NCI-H2196 (cell line): ENCODE measurements at regions not wholly inside any gene's neighbourhood (a gene's known extent, or its start where the extent isn't known, plus 50 kb on each side); places are given as distances from the start of the nearest gene placed in this dataset.
"Not testable (repeated sequence)": the region's sequence is repeated elsewhere in the genome, so short reads cannot be mapped to it uniquely, and the experiment has no call there.

Source experiments
- DNase-seq: peaks from one replicate; lab custom pipeline; 2025; ENCODE audit not compliant: unreplicated experiment; lab: John Stamatoyannopoulos, UW

DNA sequence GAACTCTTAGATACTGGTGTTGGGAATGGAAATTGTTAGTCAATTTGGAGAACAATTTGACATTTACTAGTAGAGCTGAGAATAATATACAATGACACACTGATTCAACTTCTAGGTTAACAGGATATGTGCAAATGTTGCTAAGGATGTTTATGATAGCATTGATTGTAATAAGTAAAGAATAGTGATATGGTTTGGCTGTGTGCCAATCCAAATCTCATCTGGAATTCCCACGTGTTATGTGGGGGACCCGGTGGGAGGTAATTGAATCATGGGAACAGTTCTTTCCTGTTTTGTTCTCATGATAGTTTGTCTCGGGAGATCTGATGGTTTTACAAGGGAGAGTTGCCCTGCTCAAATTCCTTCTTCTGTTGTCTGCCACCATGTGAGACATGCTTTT lies 302.4 kb upstream of the TMPRSS15 start:
- DNase-seq, result no peak

DNA sequence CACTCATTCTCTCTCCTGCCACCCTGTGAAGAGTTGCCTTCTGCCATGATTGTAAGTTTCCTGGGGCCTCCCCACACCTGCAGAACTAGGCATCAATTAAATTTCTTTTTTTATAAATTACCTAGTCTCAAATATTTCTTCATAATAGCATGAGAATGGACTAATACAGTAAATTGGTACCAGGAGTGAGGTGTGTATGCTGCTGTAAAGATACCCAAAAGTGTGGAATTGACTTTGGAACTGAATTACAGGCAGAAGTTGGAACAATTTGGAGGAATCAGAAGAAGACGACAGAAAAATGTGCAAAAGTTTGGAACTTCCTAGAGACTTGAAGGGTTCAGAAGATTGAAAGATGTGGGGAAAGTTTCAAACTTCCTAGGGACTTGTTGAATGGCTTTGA lies 308.1 kb upstream of the TMPRSS15 start:
- DNase-seq, result no peak

DNA sequence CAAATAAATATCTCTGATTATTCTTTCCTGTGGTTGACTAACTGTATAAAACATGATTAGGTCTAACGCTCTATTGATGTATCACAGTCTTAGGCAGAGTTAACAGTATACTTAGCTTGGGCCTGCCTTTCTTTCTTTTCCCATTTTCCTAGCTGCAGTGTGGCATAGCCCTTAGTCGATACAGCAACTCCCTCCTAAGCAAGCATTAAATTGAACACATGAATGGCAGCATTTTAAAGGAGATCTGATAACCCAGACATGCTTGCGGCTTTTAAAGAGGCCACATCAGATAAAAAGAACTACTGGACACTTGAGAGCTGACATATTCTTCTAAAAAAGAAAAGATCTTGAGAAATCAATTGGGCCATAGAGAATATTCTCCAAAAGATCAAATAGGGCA lies 312.0 kb upstream of the TMPRSS15 start:
- no peak for DNase-seq

DNA sequence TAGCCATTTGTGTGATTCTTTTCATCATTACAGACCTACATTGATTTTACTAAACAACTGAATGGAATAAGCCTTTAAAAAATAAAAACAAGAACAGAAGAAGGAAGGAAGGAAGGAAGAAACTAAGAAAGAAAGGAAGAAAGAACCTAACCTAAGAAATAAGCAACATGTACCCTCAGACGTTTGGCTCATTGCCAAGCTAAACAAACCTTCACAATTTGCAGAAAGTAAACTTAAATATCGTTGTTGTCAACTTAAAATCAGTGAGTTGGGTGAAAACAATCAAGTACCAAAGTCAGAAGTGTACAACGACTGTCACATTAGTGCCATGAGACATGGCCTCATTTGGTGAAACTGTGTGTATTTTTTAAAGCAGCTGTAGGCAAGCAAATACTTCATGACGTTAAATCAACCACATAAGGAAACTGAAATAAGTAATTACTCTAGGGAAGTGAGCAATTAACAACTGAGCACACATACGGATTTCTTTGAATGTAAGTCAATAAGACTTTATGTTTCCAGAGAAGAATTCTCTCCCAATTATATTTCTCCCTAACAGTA lies 313.1 kb upstream of the TMPRSS15 start:
- DNase-seq, result no peak

DNA sequence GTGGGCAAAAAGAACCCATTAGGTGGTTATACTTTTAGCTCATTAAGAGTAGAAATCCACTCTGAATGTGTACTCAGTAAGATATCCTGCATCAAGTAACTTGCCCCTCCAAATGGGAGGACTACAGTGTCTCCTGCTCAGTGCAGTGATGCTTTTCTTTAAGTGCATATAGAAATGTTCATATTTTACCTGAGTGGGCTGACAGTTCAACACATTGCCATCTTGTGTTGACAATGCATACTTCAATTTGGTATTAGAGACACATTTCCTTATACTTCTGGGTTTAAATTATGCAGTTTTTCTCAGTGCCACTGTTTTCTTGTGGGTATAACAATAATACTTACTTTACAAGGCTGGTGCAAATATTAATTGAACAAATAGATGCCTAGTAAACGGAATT lies 318.6 kb upstream of the TMPRSS15 start:
- DNase-seq, result no peak

DNA sequence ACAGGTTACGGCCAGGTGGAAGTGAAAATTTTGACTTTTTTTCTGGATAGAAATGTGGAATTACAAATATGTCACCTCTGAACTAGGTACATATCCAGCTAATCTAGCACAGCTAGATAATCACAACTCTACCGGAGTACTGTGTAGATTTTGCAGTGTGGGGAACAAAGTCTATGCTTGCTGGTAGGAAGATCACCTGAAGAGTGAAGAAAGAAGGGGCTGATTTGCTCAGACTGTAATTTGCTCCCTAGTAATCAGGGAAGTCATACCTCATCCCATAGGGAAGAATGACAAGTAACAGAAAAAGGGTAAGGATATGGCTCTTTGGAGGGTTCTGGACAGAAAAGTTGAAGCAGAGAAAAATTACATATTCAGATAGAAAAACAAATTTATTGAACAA lies 319.6 kb upstream of the TMPRSS15 start:
- no peak for DNase-seq

DNA sequence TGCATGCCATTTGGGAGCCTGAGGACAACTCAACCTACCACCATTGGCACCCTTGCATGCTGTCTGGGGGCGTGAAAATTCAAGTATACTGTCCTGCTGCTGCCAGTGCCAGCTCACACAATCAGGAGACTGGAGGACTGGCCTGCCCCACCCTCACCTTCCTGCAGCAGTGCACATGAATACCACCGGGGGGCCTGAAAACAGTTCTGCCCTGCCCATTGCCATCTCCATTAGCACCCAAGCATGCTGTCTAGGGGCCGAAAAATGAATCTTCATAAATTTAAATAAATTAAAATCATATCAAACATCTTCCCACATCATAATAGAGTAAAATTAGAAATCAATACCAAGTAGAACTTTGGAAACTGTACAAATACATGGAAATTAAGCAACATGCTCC lies 322.1 kb upstream of the TMPRSS15 start:
- no peak for DNase-seq

DNA sequence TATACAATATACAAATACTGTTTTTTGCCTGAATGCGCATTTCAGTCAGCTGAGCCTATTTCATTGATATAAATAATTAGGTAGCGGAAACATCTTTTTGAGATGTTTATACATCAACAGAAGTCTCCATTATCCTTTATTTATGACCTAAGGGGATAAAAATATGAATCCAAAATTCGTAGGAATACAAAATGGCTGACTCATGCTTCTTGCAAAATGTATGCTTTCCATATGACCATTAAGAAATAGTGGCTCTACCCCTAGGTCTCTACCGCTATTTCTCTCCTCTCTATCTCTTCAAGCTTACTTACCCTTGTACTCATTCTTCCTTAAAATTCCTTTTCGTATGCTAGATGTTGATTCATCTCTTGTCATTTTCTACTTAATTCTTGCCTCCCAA lies 338.4 kb upstream of the TMPRSS15 start:
- no peak for DNase-seq

DNA sequence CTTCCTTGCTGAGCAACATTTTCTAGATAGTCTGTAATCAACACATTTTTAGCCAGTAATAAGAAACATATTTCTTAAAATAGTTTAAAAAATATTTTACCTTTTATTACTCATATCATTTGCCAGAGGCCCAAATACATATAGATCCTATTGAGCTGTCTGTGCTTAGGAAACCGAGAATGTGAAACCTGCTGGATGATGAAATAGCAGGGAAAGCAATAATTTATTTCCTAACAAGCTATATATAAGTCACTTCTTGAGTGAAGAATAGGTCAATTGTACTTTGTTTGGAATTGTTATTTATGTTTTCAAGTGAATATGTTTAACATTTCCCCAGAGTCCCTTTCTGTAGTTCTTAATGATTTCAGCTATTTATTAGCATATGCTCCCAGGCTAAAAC lies 339.9 kb upstream of the TMPRSS15 start:
- no peak for DNase-seq

DNA sequence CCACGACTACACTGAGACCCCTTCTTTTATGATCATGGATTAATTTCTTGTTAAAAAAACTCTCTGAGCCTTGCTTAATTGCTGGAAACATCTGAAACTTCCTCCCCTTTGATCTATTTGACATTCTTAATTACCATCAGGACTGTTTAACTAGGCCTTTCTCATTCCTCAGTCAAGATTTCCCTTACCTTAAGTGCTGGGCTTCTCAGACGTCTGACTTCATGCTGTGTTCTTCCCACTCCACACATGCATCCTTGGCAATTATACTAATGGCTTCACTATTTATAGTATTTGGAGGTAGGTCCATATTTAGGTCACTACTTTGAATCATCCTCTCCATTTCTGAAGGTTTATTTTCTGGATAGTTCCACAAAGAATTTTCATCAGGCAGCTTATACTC lies 341.3 kb upstream of the TMPRSS15 start:
- no peak for DNase-seq

DNA sequence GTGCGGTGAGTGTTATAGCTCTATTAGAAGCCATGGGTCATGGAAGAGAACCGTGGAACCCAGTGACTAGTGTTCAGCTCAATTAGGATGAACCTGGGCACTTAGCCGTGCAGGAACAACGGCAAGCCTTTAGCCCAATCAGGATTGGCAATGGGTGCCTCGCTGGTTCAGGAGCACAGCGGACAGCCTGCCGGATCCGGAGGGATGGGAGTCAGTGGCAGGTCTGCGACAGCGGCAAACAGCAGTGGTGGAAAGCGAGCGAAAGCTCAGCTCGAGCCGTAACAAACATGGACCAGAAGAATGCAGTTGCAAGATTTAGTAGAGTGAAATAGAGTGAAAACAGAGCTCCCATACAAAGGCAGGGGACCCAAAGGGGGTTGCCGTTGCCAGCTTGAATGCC lies 349.3 kb upstream of the TMPRSS15 start:
- DNase-seq, result not testable (repeated sequence)

DNA sequence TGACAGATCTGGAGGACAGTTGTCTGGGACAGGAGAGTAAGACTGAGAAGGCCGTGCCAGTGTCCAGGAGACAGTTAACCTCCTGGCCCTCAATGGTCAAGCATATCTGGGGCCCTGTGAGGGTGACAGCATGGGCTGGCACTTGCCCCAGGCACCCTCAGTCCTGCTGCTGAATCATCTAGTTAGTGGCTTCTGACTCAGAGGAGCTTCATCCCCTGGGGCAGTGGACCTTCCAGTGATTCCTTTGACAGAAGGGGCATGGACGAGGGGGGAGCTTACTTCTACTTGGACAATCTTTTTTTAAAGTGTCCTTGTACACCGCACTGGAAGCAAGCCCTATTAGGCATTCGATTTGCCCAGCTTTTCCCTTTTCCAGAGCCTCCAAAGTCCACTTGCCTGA lies 352.7 kb upstream of the TMPRSS15 start:
- not testable (repeated sequence) for DNase-seq

DNA sequence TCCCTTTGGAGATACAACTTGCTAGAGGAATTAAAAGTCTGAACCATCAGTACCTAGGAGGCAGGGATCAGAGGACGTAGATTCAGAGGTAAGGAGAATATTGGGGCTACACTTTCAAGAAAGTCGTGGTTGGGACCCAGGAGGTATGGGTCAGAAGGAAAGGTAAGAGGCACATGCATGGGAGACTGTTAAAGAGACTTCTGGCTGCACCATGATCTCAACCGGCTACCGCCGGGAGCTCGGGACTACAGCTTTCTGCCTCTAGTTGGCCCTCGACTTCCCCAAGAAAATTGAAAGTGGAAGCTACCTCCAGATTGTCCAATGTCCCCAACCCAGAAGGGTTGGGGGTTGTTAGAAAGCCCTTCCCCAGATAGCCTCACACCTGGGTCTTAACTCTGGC lies 355.7 kb upstream of the TMPRSS15 start:
- no peak for DNase-seq

DNA sequence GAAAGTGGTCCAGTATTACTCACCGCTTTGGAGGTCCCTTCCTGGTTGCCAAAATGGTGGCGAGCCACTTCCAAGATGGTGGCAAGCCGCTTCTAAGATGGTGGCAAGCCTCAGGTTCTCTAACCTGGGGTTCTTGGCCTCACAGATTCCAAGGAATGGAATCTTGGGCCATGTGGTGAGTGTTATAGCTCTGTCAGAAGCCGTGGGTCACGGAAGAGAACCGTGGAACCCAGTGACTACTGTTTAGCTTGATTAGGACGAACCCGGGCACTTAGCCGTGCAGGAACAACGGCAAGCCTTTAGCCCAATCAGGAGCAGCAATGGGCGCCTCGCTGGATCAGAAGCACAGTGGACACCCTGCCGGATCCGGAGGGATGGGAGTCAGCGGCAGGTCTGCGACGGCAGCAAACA lies 356.2 kb upstream of the TMPRSS15 start:
- no peak for DNase-seq

DNA sequence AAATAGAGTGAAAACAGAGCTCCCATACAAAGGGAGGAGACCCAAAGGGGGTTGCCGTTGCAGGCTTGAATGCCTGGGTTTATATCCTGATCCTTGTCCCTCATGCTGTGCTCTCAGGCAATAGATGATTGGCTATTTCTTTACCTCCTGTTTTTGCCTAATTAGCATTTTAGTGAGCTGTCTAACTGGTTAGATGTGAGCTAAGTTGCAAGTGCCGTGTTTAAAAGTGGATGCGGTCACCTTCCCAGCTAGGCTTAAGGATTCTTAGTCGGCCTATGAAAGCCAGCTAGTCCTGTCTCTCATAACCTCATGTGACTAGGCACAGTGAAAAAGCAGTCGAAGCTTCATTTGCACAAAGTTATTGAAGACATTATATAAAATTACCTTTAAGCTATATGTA lies 356.7 kb upstream of the TMPRSS15 start:
- no peak for DNase-seq

DNA sequence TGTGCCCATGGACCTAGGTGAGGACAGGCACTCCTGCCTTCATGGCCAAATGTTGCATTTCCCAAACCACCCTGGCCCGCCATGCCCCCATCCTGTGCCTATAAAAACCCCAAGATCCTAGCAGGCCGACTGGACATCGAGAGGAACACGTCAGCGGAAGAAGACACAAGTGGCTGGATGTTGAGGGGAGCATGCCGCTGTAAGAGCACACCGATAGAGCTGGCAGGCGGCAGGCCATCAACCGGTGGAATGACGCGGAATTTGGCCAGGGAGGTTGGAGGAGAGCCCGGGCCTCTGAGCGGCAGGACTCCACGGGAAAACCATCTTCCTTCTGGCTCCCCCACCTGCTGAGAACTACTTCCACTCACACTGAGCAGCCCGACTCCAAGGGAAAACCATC lies 361.1 kb upstream of the TMPRSS15 start:
- no peak for DNase-seq

DNA sequence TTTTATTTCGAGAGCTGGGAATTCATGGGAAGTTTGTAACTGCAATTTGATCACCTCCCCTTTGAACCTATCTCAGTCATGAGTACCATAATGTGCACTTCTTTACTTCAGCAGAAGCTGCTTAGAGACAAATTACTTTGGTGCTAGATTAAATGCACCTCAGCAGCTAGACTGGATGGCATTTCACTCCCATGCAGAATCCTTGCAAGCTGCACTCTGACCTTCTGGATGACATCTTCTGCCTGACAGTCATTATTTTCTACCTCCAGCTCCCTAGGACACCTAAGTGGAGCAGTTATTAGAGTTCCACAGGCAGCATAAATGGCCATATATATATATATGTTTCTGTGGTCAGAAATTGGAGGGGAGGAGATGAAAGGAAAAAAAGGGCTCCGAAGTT lies 366.0 kb upstream of the TMPRSS15 start:
- DNase-seq, result no peak

DNA sequence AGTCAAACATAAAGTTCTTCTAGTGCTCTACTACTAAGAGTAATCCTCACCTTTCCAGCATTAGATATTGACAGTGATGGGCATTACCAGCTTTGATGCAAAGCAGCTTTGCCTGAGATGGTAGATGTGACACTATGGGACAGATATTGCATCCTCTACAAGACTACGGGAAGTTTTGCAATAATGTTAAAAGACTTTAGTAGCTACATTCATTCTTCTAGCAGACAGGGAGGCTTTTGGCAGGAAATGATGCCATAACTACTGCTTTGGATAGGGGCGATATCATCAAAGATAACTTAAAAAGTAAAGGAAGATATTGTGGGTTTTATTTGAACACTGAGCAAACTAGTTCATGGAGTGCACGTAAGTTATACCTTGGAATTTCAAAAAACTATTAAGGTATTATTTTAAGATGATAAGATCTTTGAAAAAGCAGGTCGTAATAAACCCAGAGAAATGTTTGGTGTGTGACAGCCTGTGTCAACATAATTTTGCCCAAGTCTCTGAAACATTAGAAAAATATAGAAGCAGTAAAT lies 368.3 kb upstream of the TMPRSS15 start:
- no peak for DNase-seq

DNA sequence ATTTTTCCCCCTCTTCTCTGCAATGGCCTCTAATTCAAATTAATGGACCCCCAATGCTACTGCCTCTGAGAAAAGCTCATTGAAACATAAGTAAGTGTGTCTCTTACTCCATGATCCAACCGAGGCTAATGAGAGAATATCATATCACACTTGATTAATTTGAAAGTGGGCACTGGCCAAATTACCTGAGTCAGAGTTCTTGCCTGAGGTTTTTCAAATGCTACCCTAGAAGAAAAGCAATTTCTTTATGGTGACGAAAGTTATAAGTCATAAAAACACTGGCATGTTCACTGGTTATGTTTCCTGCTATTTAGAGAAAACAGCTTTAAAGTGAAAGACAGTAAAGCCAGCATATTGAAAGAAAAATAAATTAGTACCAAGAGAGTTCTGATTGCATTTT lies 368.8 kb upstream of the TMPRSS15 start:
- no peak for DNase-seq

DNA sequence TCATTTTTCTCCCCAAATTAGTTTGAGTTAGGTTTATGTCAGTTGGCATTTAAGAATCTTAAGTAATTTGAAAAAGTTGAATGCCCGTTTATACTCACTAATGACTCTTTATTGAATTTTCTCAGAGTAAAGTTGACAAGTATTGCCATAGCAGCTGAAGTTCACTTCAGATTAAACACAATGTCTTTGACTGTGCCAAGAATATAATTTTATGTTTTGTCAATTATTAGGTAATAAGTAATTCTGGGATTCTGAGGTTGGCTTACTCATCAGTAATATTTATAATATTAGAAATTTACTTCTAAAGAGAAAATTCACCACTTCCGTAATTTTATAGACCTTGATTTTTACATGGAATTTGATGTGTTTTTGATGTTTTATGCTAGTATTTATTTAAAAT lies 369.3 kb upstream of the TMPRSS15 start:
- no peak for DNase-seq

DNA sequence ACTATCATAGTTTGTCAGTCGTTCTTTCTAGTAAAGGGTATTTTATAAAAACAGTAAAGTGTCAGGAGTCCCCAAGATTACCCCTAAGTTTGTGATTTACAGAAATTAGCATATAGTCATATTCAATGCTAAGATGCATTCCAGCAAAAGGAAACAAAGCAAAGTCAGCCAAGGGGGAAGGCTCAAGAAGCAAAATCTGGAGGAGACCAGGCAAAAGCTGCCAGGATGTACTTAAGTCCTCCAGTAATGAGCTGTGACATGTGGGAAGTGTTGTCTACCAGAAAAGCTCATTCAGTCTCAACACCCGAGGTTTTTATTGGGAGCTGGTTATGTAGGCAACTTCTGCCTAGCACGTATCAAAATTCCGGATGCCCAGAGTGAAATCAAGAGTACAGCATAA lies 373.4 kb upstream of the TMPRSS15 start:
- DNase-seq, result no peak

DNA sequence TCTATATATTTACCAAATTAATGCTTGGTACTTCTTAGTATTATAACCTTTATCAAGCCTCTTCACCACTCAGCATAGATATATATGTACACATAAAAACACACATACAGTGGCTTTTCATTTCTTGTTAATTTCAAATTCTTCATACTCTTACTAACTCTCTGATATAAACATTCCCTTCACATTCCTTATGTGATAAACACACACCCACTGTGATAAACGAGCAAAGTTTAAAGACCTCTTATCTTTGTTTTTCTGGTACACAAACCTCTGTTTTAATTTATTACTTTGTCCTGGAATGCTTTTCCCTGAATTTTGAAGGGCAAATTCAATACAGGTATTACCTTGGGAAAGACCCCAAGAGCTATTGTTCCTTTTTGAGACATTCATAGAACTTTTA lies 379.1 kb upstream of the TMPRSS15 start:
- no peak for DNase-seq

DNA sequence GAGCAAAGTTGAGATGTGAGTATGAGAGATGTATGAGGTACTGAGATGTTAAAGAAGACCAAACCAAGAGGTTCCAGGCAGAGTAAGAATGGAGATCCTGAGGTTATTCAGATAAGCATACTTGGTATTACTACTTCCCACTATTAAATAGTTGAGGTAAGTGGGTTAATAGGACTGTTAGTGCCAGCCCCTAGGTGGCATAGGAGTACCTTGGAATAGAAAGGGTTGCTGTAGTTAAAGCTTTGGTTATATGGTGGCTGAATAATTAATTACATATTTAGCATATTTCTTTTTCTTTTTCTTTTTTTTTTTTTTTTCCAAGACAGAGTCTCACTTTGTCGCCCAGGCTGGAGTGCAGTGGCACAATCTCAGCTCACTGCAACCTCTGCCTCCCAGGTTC lies 397.9 kb upstream of the TMPRSS15 start:
- DNase-seq, result no peak

DNA sequence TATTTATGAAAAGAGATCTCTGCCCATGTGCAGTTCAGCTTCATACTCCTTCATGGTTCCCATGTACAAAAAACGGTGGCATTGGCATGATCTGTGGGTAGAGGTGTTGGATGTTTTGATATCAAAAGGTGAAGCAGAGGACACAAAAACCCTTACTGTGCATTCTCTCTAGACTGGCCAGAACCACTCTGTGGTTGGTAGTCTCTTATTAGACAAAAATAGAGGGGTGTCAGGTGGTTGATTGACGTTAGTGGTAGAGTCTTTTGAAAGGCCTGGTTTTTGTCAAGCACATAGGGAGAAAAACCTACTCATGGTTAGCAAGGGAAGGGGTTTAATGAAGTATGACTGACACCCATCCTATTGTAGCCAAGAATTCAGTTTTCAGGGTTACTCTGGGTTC lies 400.0 kb upstream of the TMPRSS15 start:
- no peak for DNase-seq
